SK-N-SH treated with all-trans-retinoic acid at 6 μM for 48 hours (cell line): ENCODE measurements at regions not wholly inside any gene's neighbourhood (a gene's known extent, or its start where the extent isn't known, plus 50 kb on each side); places are given as distances from the start of the nearest gene placed in this dataset.
"Not testable (repeated sequence)": the region's sequence is repeated elsewhere in the genome, so short reads cannot be mapped to it uniquely, and the experiment has no call there.

ENCODE experiments used
- CSDC2 ChIP-seq: fragments of 250-450 bp; sonication (Bioruptor Pico); IDR thresholded peaks from 2 replicates; pipeline ENCODE4 v1.5.0; 2020; ENCODE audit warnings: mild to moderate bottlenecking, moderate library complexity
- RARB ChIP-seq: fragments of 250-450 bp; sonication (Bioruptor Pico); IDR thresholded peaks from 2 replicates; pipeline ENCODE4 v1.8.0; 2021; ENCODE audit warnings: mild to moderate bottlenecking, moderate library complexity
- ZFP3 ChIP-seq: fragments of 250-450 bp; sonication (Bioruptor Pico); IDR thresholded peaks from 2 replicates; pipeline ENCODE4 v1.5.0; 2020; ENCODE audit warnings: mild to moderate bottlenecking, moderate library complexity
- ZFP30 ChIP-seq: fragments of 450-650 bp; formaldehyde crosslinking; IDR thresholded peaks from 2 replicates; pipeline ENCODE4 v1.5.0; 2022; ENCODE audit warnings: mild to moderate bottlenecking, moderate library complexity
- ZNF70 ChIP-seq: fragments of 450-650 bp; formaldehyde crosslinking; IDR thresholded peaks from 2 replicates; pipeline ENCODE4 v1.5.0; 2020; ENCODE audit warnings: mild to moderate bottlenecking, moderate library complexity
- ZNF8 ChIP-seq: fragments of 450-650 bp; formaldehyde crosslinking; IDR thresholded peaks from 2 replicates; pipeline ENCODE4 v1.5.0; 2020; ENCODE audit warnings: mild to moderate bottlenecking, moderate library complexity
- TF ChIP-seq, protein P1 (sequence below): fragments of 250-450 bp; sonication (Bioruptor Pico); IDR thresholded peaks from 2 replicates; pipeline ENCODE4 v1.8.0; 2021; ENCODE audit warnings: low read depth, mild to moderate bottlenecking, moderate library complexity, borderline replicate concordance

DNA sequence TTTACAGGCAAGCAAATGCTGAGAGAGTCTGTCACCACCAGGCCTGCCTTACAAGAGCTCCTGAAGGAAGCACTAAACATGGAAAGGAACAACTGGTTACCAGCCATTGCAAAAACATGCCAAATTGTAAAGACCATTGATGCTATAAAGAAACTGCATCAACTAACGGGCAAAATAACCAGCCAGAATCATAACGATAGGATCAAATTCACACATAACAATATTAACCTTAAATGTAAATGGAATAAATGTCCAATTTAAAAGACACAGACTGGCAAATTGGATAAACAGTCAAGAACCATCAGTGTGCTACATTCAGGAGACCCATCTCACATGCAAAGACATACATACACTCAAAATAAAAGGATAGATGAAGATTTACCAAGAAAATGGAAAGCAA is 170.7 kb downstream of the CRPPA start:
- not testable (repeated sequence) for TF ChIP-seq ZFP30 (CRISPR knock-in tag); CSDC2 (CRISPR knock-in tag); ZNF8 (CRISPR knock-in tag); RARB; ZNF70; ZFP3 (CRISPR knock-in tag)
- TF ChIP-seq, protein P1, sequence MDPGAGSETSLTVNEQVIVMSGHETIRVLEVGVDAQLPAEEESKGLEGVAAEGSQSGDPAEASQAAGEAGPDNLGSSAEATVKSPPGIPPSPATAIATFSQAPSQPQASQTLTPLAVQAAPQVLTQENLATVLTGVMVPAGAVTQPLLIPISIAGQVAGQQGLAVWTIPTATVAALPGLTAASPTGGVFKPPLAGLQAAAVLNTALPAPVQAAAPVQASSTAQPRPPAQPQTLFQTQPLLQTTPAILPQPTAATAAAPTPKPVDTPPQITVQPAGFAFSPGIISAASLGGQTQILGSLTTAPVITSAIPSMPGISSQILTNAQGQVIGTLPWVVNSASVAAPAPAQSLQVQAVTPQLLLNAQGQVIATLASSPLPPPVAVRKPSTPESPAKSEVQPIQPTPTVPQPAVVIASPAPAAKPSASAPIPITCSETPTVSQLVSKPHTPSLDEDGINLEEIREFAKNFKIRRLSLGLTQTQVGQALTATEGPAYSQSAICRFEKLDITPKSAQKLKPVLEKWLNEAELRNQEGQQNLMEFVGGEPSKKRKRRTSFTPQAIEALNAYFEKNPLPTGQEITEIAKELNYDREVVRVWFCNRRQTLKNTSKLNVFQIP: not testable (repeated sequence)
